KMS-11 (cell line): ENCODE measurements at regions not wholly inside any gene's neighbourhood (a gene's known extent, or its start where the extent isn't known, plus 50 kb on each side); places are given as distances from the start of the nearest gene placed in this dataset.

Experiments used
- H2AFZ ChIP-seq: fragments of 200-600 bp; sonication (generic); 2 replicates; pipeline ENCODE4 v1.6.1; 2016; ENCODE audit warnings: antibody characterized with exemption, mixed run types, low read depth
- H3K27ac ChIP-seq: fragments of 200-600 bp; sonication (generic); 2 replicates; pipeline ENCODE4 v1.6.1; 2016; ENCODE audit warnings: mild to moderate bottlenecking, mixed run types
- H3K27me3 ChIP-seq: fragments of 200-600 bp; sonication (generic); 2 replicates; pipeline ENCODE4 v1.6.1; 2017; ENCODE audit warnings: mild to moderate bottlenecking, low read depth, mixed run types, moderate library complexity; ENCODE audit not compliant: insufficient read depth
- H3K36me3 ChIP-seq: fragments of 200-600 bp; sonication (generic); 2 replicates; pipeline ENCODE4 v1.6.1; 2017; ENCODE audit warnings: mild to moderate bottlenecking, mixed run types; ENCODE audit not compliant: insufficient read depth
- H3K4me1 ChIP-seq: fragments of 200-600 bp; sonication (generic); 2 replicates; pipeline ENCODE4 v1.6.1; 2016; ENCODE audit warnings: mild to moderate bottlenecking, low read depth, mixed run types; ENCODE audit not compliant: poor library complexity, severe bottlenecking
- H3K4me2 ChIP-seq: fragments of 200-600 bp; sonication (generic); 2 replicates; pipeline ENCODE4 v1.7.0; 2016; ENCODE audit warnings: mild to moderate bottlenecking, mixed run types
- H3K4me3 ChIP-seq: fragments of 200-600 bp; sonication (generic); IDR thresholded peaks from 2 replicates; pipeline ENCODE4 v1.6.1; 2017; ENCODE audit warnings: low read depth, low read length, mixed read lengths; ENCODE audit not compliant: insufficient read depth
- H3K79me2 ChIP-seq: fragments of 200-600 bp; sonication (generic); 2 replicates; pipeline ENCODE4 v1.6.1; 2016; ENCODE audit warnings: low read depth, mixed run types; ENCODE audit not compliant: insufficient read depth
- H3K9ac ChIP-seq: fragments of 200-600 bp; sonication (generic); 2 replicates; pipeline ENCODE4 v1.6.1; 2016; ENCODE audit warnings: mild to moderate bottlenecking, mixed run types
- H4K20me1 ChIP-seq: fragments of 200-600 bp; sonication (generic); 2 replicates; pipeline ENCODE4 v1.6.1; 2016; ENCODE audit warnings: mild to moderate bottlenecking, mixed run types; ENCODE audit not compliant: insufficient read depth
- CTCF ChIP-seq: fragments of 200-600 bp; sonication (generic); conservative IDR thresholded peaks from 2 replicates; pipeline ENCODE4 v1.6.1; 2017; ENCODE audit warnings: low read depth, mild to moderate bottlenecking, antibody characterized with exemption, low read length, moderate library complexity, mixed read lengths

GRCh38 chr2:236366049-236366387, 101.8 kb upstream of the ASB18 start:
- H3K4me2 ChIP-seq = no peak overlapping the region; the same call in 1 of the 2 replicates
- H3K27me3 ChIP-seq = no peaks in the 10 kb centered on the region
- no peak for TF ChIP-seq CTCF

GRCh38 chr2:236366397-236366796, 102.2 kb upstream of the ASB18 start:
- Histone ChIP-seq H3K4me2 (peak overlapping the region; percentile 60), H3K79me2 (no peaks in the 10 kb centered on the region), H3K27me3 (no peaks in the 10 kb centered on the region), H3K4me3 (no peak overlapping the region), H3K36me3 (no peaks in the 10 kb centered on the region), H3K4me1 (peaks cover 18% of the 10 kb centered on the region), H4K20me1 (no peaks in the 10 kb centered on the region), H3K27ac (no peak overlapping the region), H3K9ac (no peak overlapping the region), H2AFZ (no peak overlapping the region)
- TF ChIP-seq CTCF = no peak

More at GRCh38 chr2:236366049-236366387, 101.8 kb upstream of the ASB18 start:
- Histone ChIP-seq H3K27ac (no peak overlapping the region), H3K4me1 (peaks cover 18% of the 10 kb centered on the region), H2AFZ (no peak overlapping the region), H3K9ac (no peak overlapping the region), H4K20me1 (no peaks in the 10 kb centered on the region), H3K79me2 (no peaks in the 10 kb centered on the region), H3K36me3 (no peaks in the 10 kb centered on the region), H3K4me3 (no peak overlapping the region)

GRCh38 chr2:236367506-236368289, 103.5 kb upstream of the ASB18 start:
- Histone ChIP-seq H3K4me1 (peaks cover 18% of the 10 kb centered on the region), H3K36me3 (no peaks in the 10 kb centered on the region), H3K27ac (no peak overlapping the region), H3K79me2 (no peaks in the 10 kb centered on the region), H3K4me3 (no peak overlapping the region), H3K9ac (no peak overlapping the region), H3K4me2 (no peak overlapping the region), H4K20me1 (no peaks in the 10 kb centered on the region), H3K27me3 (no peaks in the 10 kb centered on the region), H2AFZ (no peak overlapping the region)
- no peak for TF ChIP-seq CTCF

GRCh38 chr2:236369661-236370062, 105.5 kb upstream of the ASB18 start:
- Histone ChIP-seq H3K27me3 (no peaks in the 10 kb centered on the region), H2AFZ (no peak overlapping the region)

More at GRCh38 chr2:236369661-236370062, 105.5 kb upstream of the ASB18 start:
- H4K20me1 ChIP-seq = no peaks in the 10 kb centered on the region
- no peak overlapping the region for H3K27ac ChIP-seq
- H3K9ac ChIP-seq = no peak overlapping the region
- peaks cover 18% of the 10 kb centered on the region for H3K4me1 ChIP-seq
- no peak overlapping the region for H3K4me2 ChIP-seq
- no peaks in the 10 kb centered on the region for H3K79me2 ChIP-seq
- H3K4me3 ChIP-seq = no peak overlapping the region
- TF ChIP-seq CTCF = no peak
- H3K36me3 ChIP-seq = no peaks in the 10 kb centered on the region
